IPS DF 6.9 (cell line): ENCODE measurements at regions not wholly inside any gene's neighbourhood (a gene's known extent, or its start where the extent isn't known, plus 50 kb on each side); places are given as distances from the start of the nearest gene placed in this dataset.
"Not testable (repeated sequence)": the region's sequence is repeated elsewhere in the genome, so short reads cannot be mapped to it uniquely, and the experiment has no call there.

ENCODE experiments used
- DNase-seq: peaks from one replicate; pipeline ENCODE4 v3.0.0-alpha.2; 2013; ENCODE audit warnings: low read depth, low spot score
- H3K27ac ChIP-seq: one replicate; pipeline ENCODE4 v1.5.1; 2013; ENCODE audit warnings: low read length, control low read depth
- H3K27me3 ChIP-seq: 2 replicates; pipeline ENCODE4 v1.6.1; 2013; ENCODE audit warnings: mild to moderate bottlenecking, low read length; ENCODE audit not compliant: control insufficient read depth, insufficient read depth
- H3K36me3 ChIP-seq: 2 replicates; pipeline ENCODE4 v1.6.1; 2013; ENCODE audit warnings: low read length; ENCODE audit not compliant: control insufficient read depth, insufficient read depth
- H3K4me1 ChIP-seq: 2 replicates; pipeline ENCODE4 v1.6.1; 2013; ENCODE audit warnings: low read length; ENCODE audit not compliant: control insufficient read depth, insufficient read depth
- H3K4me3 ChIP-seq: 2 replicates; pipeline ENCODE4 v1.5.1; 2013; ENCODE audit warnings: mild to moderate bottlenecking, low read length
- H3K9me3 ChIP-seq: 2 replicates; pipeline ENCODE4 v1.6.1; 2013; ENCODE audit warnings: low read length, inconsistent platforms; ENCODE audit not compliant: control insufficient read depth, insufficient read depth
- WGBS: extraction: QIAGEN DNeasy Blood & Tissue Kit; methylation state at CpG from one replicate; pipeline ENCODE4 v1.1.7; 2013; ENCODE audit warnings: mixed read lengths, missing lambda C conversion rate; ENCODE audit not compliant: insufficient read length, insufficient coverage; 5-methylcytosine and 5-hydroxymethylcytosine counted together

DNA sequence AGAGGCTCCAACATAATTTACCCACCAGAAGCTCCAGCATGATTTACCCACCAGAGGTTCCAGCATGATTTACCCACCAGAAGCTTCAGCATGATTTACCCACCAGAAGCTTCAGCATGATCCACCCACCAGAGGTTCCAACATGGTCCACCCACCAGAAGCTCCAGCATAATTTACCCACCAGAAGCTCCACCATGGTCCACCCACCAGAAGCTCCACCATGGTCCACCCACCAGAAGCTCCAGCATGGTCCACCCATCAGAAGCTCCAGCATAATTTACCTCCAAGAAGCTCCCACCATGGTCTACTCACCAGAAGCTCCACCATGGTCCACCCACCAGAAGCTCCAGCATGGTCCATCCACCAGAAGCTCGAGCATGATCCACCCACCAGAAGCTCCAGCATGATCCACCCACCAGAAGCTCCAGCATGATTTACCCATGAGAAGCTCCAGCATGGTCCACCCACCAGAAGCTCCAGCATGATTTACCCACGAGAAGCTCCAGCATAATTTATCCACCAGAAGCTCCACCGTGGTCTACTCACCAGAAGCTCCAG is 137.0 kb upstream of the TPTE start:
- not testable (repeated sequence) for H3K36me3 ChIP-seq, H3K4me3 ChIP-seq, H3K4me1 ChIP-seq, H3K27ac ChIP-seq, H3K27me3 ChIP-seq, DNase-seq
- H3K9me3 ChIP-seq: peaks cover 35% of the 10 kb centered on the region
- no CpG with 5 or more reads among the region's 3 CpGs for WGBS

DNA sequence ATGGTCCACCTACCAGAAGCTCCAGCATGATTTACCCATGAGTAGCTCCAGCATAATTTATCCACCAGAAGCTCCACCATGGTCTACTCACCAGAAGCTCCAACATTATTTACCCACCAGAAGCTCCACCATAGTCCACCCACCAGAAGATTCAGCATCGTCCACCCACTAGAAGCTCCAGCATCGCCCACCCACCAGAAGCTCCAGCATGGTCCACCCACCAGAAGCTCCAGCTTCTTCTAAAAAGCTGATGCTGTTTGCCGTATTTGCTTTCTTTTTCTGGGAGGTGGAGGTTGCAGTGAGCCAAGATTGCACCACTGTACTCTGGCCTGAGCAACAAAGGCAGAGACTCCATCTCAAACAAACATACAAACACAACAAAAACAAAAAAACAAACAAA is 136.2 kb upstream of the TPTE start:
- H3K27me3 ChIP-seq, DNase-seq, H3K36me3 ChIP-seq, H3K4me1 ChIP-seq, H3K4me3 ChIP-seq, H3K27ac ChIP-seq: not testable (repeated sequence)
- no CpG with 5 or more reads among the region's 3 CpGs for WGBS
- peaks cover 34% of the 10 kb centered on the region for H3K9me3 ChIP-seq

DNA sequence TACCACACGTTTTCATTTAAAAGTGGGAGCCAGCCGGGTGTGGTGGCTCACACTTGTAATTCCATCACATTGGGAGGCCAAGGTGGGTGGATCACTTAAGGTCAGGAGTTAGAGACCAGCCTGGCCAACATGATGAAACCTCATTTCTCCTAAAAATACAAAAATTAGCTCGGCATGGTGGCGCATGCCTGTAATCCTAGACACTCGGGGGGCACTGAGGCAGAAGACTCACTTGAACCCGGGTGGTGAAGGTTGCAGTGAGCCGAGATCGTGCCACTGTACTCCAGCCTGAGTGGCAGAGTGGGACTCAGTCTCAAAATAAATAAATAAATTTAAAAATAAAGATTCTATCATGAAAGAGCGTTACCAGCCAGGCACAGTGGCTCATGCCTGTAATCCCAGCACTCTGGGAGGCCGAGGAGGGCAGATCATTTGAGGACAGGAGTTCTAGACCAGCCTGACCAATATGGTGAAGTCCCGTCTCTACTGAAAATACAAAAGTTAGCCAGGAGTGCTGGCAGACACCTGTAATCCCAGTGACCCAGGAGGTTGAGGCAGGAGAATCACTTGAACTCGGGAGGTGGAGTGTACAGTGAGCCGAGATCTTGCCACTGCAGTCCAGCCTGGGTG is 135.4 kb upstream of the TPTE start:
- no CpG with 5 or more reads among the region's 13 CpGs for WGBS
- DNase-seq, H3K27ac ChIP-seq, H3K4me1 ChIP-seq, H3K27me3 ChIP-seq, H3K36me3 ChIP-seq, H3K4me3 ChIP-seq: not testable (repeated sequence)
- H3K9me3 ChIP-seq: peaks cover 35% of the 10 kb centered on the region

DNA sequence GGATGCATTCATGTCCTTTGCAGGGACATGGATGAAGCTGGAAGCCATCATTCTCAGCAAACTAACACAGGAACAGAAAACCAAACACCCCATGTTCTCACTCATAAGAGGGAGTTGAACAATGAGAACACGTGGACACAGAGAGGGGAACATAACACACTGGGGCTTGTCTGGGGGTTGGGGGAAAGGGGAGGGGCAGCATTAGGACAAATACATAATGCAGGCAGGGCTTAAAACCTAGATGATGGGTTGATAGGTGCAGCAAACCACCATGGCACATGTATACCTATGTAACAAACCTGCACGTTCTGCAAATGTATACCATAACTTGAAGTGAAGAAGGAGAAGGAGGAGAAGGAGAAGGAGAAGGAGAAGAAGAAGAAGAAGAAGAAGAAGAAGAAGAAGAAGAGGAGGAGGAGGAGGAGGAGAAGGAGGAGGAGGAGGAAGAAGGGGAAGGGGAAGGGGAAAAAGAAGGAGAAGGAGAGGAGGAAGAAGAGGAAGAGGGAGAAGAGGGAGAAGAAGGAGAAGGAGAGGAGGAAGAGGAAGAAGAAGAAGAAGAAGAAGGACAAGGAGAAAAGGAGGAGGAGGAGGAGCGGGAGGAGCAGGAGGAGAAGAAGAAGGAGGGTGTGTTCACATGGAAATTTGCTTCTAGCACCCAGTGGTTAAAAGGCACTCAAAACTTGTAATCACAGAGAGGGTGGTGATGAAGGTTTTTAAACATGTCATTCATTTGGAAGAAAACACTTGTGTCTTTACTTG is 133.5 kb upstream of the TPTE start:
- H3K4me3 ChIP-seq, H3K27ac ChIP-seq, DNase-seq, H3K27me3 ChIP-seq, H3K4me1 ChIP-seq, H3K36me3 ChIP-seq: not testable (repeated sequence)
- no CpG with 5 or more reads among the region's 3 CpGs for WGBS
- H3K9me3 ChIP-seq: peaks cover 29% of the 10 kb centered on the region

DNA sequence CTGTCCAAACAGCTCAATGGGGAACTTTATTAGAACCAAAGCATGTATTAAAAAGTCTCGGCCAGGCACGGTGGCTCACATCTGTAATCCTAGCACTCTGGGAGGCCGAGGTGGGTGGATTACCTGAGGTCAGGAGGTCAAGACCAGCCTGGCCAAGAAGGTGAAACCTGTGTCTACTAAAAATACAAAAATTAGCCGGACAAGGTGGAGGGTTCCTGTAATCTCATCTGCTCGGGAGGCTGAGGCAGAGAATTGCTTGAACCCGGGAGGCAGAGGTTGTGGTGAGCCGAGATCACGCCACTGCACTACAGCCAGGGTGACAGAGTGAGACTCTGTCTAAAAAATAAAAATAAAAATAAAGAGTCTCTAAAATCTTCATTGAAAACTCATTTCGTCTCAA is 132.8 kb upstream of the TPTE start:
- DNase-seq, H3K4me1 ChIP-seq, H3K27ac ChIP-seq, H3K36me3 ChIP-seq, H3K27me3 ChIP-seq, H3K4me3 ChIP-seq: not testable (repeated sequence)
- H3K9me3 ChIP-seq: peaks cover 27% of the 10 kb centered on the region
- no CpG with 5 or more reads among the region's 9 CpGs for WGBS

DNA sequence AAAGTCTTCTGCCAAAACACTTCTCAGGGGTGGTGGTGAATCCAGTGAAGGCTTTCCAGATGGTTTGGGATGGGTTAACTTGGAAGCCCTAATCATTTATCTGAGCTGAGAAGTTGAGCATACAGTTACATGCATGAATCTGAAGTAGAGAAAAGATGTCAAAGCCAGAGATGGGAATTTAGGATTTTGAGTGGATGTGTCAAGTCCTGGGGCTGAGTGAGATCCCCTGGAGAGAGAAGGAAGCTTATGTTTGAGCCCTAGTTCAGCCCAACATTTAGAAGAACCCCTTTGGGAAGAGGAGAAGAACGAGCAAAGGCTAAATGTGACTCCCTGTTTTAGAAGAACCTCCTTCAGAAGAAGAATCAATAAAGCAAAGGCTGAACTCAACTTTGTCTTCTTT is 129.1 kb upstream of the TPTE start:
- not testable (repeated sequence) for H3K27me3 ChIP-seq, H3K4me3 ChIP-seq, H3K36me3 ChIP-seq, H3K27ac ChIP-seq, DNase-seq, H3K4me1 ChIP-seq
- peaks cover 12% of the 10 kb centered on the region for H3K9me3 ChIP-seq
- WGBS: no CpG with 5 or more reads among the region's 1 CpG

DNA sequence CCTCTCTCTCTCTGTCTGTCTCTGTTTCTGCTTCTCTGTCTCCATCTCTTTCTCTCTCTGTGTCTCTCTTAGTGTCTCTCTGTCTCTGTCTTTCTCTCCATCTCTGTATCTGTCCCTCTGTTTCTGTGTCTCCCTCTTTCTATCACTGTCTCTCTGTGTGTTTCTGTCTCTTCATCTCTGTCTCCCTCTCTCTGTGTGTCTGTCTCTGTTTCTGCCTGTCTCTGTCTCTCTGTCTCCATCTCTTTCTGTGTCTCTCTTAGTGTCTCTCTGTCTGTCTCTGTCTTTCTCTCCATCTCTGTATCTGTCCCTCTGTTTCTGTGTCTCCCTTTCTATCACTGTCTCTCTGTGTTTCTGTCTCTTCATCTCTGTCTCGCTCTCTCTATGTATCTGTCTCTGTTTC is 125.4 kb upstream of the TPTE start:
- not testable (repeated sequence) for H3K4me3 ChIP-seq, DNase-seq, H3K9me3 ChIP-seq

DNA sequence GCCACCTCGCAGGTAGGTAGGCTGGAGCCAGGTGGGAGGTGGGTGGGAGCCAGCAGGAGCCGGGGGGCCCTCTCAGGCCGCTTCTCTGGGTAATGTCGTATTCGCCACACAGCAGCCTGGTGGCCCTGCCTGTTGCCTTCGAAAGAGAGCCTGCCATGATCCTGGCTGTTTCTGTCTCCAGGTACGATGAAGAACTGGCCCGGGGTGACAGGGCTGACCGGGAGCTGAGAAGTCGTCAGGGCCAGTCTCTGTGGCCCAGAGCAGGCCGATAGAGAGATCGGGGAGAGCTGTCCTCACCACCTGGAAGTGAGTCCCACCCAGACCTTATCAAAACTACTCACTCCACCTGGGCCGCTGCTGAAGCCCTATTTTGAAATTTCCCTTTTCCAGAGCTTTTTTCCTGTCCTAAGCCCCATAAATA is 123.9 kb upstream of the TPTE start:
- no CpG with 5 or more reads among the region's 13 CpGs for WGBS
- H3K27ac ChIP-seq, H3K4me1 ChIP-seq, H3K9me3 ChIP-seq, DNase-seq, H3K27me3 ChIP-seq, H3K4me3 ChIP-seq, H3K36me3 ChIP-seq: not testable (repeated sequence)

More for the DNA sequence above, 125.4 kb upstream of the TPTE start:
- H3K27ac ChIP-seq, H3K36me3 ChIP-seq, H3K4me1 ChIP-seq, H3K27me3 ChIP-seq: not testable (repeated sequence)
- no CpG with 5 or more reads among the region's 1 CpG for WGBS

DNA sequence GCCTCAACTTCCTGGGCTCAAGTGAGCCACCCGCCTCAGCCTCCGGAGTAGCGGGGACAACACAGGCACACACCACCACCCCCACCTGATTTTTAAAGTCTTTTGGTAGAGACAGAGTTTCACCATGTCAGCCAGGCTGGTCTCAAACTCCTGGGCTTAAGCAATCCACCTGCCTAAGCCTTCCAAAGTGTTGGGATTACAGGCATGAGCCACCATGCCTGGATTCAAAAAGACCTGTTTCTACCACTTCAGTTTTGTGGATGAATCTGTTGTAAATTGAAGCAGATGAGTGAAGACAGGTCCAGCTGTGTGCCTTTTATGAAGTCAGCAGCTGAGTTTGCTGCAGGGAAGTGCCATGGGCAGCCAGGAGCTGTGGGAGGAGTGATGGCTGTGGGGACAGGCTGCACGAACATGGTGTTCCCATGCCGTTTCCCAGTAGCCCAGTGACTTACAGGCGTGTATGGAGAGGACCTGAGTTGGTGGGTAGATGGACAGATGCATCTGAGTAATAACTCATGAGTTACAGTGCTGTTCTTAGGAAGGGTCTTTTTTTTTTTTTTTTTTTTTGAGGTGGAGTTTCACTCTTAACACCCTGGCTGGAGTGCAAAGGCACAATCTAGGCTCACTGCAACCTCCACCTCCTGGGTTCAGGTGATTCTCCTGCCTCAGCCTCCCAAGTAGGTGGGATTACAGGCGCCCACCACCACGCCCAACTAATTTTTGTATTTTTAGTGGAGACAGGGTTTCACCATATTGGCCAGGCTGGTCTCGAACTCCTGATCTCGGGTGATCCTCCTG is 122.5 kb upstream of the TPTE start:
- H3K9me3 ChIP-seq: peaks cover 11% of the 10 kb centered on the region
- not testable (repeated sequence) for H3K27ac ChIP-seq, H3K27me3 ChIP-seq, DNase-seq, H3K4me3 ChIP-seq, H3K36me3 ChIP-seq, H3K4me1 ChIP-seq
- WGBS: no CpG with 5 or more reads among the region's 10 CpGs

DNA sequence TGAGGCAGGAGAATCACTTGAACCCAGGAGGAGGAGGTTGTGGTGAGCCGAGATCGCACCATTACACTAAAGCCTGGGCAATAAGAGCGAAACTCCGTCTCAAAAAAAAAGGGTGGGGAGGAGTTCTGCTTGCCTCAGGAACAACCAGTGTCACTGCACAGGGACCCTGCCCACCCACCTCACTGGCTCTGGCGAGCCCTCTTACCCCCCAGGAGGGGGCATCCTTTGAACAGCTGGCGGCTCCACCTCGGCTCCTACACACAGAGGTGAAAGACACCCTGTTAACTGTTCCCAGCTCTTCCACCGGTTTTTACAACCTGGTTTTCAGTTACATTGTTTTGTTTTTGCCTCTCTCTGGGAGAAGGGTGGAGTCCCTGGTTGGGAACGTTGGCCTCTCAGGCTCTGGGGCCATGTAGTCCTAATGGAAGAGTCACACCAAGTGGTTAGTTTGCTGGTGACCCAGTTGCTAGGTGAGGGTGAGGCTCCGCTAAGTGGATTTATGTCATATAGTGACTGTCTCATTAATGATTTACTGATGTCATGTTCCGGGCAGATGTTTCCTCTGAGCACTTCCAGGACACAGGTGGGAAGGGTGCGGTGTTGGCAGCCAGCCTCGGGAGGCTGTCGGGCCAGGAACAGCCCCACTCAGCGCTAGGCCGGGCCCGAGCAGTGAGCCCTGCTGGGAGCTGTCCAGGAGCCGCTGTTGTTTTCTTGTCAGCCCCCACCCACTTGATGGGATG is 120.6 kb upstream of the TPTE start:
- WGBS: no CpG with 5 or more reads among the region's 18 CpGs

More for the DNA sequence above, 120.6 kb upstream of the TPTE start:
- not testable (repeated sequence) for DNase-seq, H3K27me3 ChIP-seq, H3K4me1 ChIP-seq, H3K27ac ChIP-seq, H3K36me3 ChIP-seq, H3K4me3 ChIP-seq
- H3K9me3 ChIP-seq: peaks cover 18% of the 10 kb centered on the region
